Liver (tissue), 8 donors: ENCODE measurements at regions not wholly inside any gene's neighbourhood (a gene's known extent, or its start where the extent isn't known, plus 50 kb on each side); places are given as distances from the start of the nearest gene placed in this dataset.

Experiments
- DNase-seq: peaks from one replicate; pipeline ENCODE4 v3.0.0-alpha.2; 2017; ENCODE audit warnings: low spot score
- H3K27ac ChIP-seq, 2 donors: one replicate each; pipeline ENCODE4 v1.7.0; 2013; ENCODE audit warnings: inconsistent platforms in 2 of 2, low read length in 2 of 2, control low read depth in 1 of 2, low read depth in 1 of 2, mild to moderate bottlenecking in 1 of 2
- H3K27me3 ChIP-seq, 4 donors: one replicate each; pipeline versions ENCODE4 v1.6.1 to v1.7.0; 2013; ENCODE audit warnings: low read length in 3 of 4, inconsistent platforms in 1 of 4, mild to moderate bottlenecking in 1 of 4, moderate library complexity in 1 of 4; ENCODE audit not compliant: control insufficient read depth in 4 of 4, insufficient read depth in 4 of 4
- H3K36me3 ChIP-seq, 4 donors: one replicate each; pipeline versions ENCODE4 v1.6.1 to v1.7.0; 2013; ENCODE audit warnings: low read length in 3 of 4, mild to moderate bottlenecking in 3 of 4, low read depth in 1 of 4, moderate library complexity in 1 of 4; ENCODE audit not compliant: control insufficient read depth in 4 of 4, insufficient read depth in 3 of 4
- H3K4me1 ChIP-seq, 4 donors: one replicate each; pipeline versions ENCODE4 v1.6.1 to v1.7.0; 2013; ENCODE audit warnings: low read length in 3 of 4, mild to moderate bottlenecking in 3 of 4, moderate library complexity in 1 of 4; ENCODE audit not compliant: control insufficient read depth in 4 of 4, insufficient read depth in 4 of 4
- H3K4me3 ChIP-seq, 3 donors: one replicate each; pipeline versions ENCODE4 v1.6.1 to v1.7.0; 2013; ENCODE audit warnings: low read length in 3 of 3, control low read depth in 1 of 3, low read depth in 1 of 3, mild to moderate bottlenecking in 1 of 3
- H3K9ac ChIP-seq, 2 donors: one replicate each; pipeline ENCODE4 v1.7.0; 2013; ENCODE audit warnings: low read length in 2 of 2, mild to moderate bottlenecking in 2 of 2, moderate library complexity in 2 of 2, control low read depth in 1 of 2, low read depth in 1 of 2
- H3K9me3 ChIP-seq, 4 donors: one replicate each; pipeline versions ENCODE4 v1.6.1 to v1.7.0; 2013; ENCODE audit warnings: low read length in 3 of 4; ENCODE audit not compliant: control insufficient read depth in 4 of 4
- EGR1 ChIP-seq, 2 donors: IDR thresholded peaks; 2 replicates each; pipeline ENCODE4 v1.6.1; 2016 to 2018; ENCODE audit warnings: antibody characterized with exemption in 2 of 2, low read depth in 2 of 2
- FOXA1 ChIP-seq: IDR thresholded peaks from 2 replicates; pipeline ENCODE4 v1.6.1; 2016; ENCODE audit warnings: antibody characterized with exemption
- GABPA ChIP-seq, 2 donors: IDR thresholded peaks in 1 of 2; conservative IDR thresholded peaks in 1 of 2; 2 replicates each; pipeline ENCODE4 v1.6.1; 2016; ENCODE audit warnings: antibody characterized with exemption in 2 of 2, mild to moderate bottlenecking in 1 of 2, moderate library complexity in 1 of 2
- HNF4G ChIP-seq: IDR thresholded peaks from 2 replicates; pipeline ENCODE4 v1.6.1; 2016; ENCODE audit warnings: antibody characterized with exemption
- JUND ChIP-seq, 2 donors: IDR thresholded peaks; 2 replicates each; pipeline ENCODE4 v1.6.1; 2016; ENCODE audit warnings: antibody characterized with exemption in 2 of 2
- NR2F2 ChIP-seq: IDR thresholded peaks from 2 replicates; pipeline ENCODE4 v1.6.1; 2016; ENCODE audit warnings: antibody characterized with exemption
- RAD21 ChIP-seq, 2 donors: IDR thresholded peaks; 2 replicates each; pipeline ENCODE4 v1.6.1; 2016; ENCODE audit warnings: antibody characterized with exemption in 2 of 2, mild to moderate bottlenecking in 2 of 2
- RXRA ChIP-seq, 2 donors: IDR thresholded peaks; 2 replicates each; pipeline ENCODE4 v1.6.1; 2017 to 2018; ENCODE audit warnings: antibody characterized with exemption in 2 of 2, mild to moderate bottlenecking in 1 of 2
- SP1 ChIP-seq: IDR thresholded peaks from 2 replicates; pipeline ENCODE4 v1.6.1; 2018; ENCODE audit warnings: antibody characterized with exemption, mild to moderate bottlenecking
- TAF1 ChIP-seq: conservative IDR thresholded peaks from 2 replicates; pipeline ENCODE4 v1.6.1; 2016; ENCODE audit warnings: antibody characterized with exemption, mild to moderate bottlenecking
- YY1 ChIP-seq: IDR thresholded peaks from 2 replicates; pipeline ENCODE4 v1.6.1; 2016; ENCODE audit warnings: antibody characterized with exemption, mild to moderate bottlenecking
- WGBS: extraction: QIAGEN DNeasy Blood & Tissue Kit; methylation state at CpG from one replicate; pipeline ENCODE4 v1.1.7; 2013; 5-methylcytosine and 5-hydroxymethylcytosine counted together
- TF ChIP-seq, protein P1 (sequence below): IDR thresholded peaks from 2 replicates; pipeline ENCODE4 v1.6.1; 2016; ENCODE audit warnings: antibody characterized with exemption
- TF ChIP-seq, protein P2 (sequence below): fragments of 150-350 bp; IDR thresholded peaks from 2 replicates; pipeline ENCODE4 v1.5.1; 2017; ENCODE audit warnings: improper control_type of control experiment, low read depth, low read length; ENCODE audit not compliant: missing input control
- TF ChIP-seq, protein P3 (sequence below): IDR thresholded peaks from 2 replicates; pipeline ENCODE4 v1.6.1; 2016; ENCODE audit warnings: antibody characterized with exemption, mild to moderate bottlenecking
- TF ChIP-seq, protein P4 (sequence below): IDR thresholded peaks from 2 replicates; pipeline ENCODE4 v1.6.1; 2016; ENCODE audit warnings: antibody characterized with exemption
- TF ChIP-seq, protein P5 (sequence below): IDR thresholded peaks from 2 replicates; pipeline ENCODE4 v1.6.1; 2016; ENCODE audit warnings: antibody characterized with exemption
- donor health status: healthy.
- donor health status: healthy.
- donor health status: healthy.
- donor health status: healthy.
- donor health status: healthy.

DNA sequence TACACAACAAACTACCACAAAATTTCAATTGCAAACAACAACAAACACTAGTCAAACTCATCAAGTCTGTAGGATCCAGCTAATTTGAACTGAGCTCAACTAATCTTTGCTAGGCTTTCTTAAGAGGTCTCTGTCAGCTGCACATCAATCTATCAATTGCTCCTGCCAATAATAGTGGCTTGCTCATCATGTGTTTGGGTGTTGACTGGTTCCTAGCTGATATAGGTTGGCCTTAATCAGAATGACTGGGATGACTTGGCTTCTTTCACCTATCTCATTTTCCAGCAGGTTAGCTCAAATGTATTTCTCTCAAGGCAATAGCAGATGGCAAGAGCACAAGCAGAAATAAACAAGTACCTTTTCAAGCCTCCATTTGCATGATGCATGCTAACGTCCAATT is 370.3 kb upstream of the NFE2L3 start:
- 75% methylated on average over 1 of the region's 1 CpG for WGBS
- H3K4me3 ChIP-seq = no peak overlapping the region
- no peaks in the 10 kb centered on the region for H3K36me3 ChIP-seq
- H3K4me1 ChIP-seq = no peaks in the 10 kb centered on the region
- DNase-seq = no peak
- H3K9me3 ChIP-seq = no peaks in the 10 kb centered on the region
- H3K27me3 ChIP-seq = no peaks in the 10 kb centered on the region
- no peak overlapping the region for H3K9ac ChIP-seq
- TF ChIP-seq FOXA1 (no peak), GABPA (IDR thresholded peaks at IDR 0.05 in 1 of 2, conservative IDR thresholded peaks at IDR 0.05 in 1 of 2) (no peak), JUND (IDR thresholded peaks at IDR 0.05) (no peak), NR2F2 (no peak), YY1 (no peak), HNF4G (no peak)
- TF ChIP-seq, protein P1, sequence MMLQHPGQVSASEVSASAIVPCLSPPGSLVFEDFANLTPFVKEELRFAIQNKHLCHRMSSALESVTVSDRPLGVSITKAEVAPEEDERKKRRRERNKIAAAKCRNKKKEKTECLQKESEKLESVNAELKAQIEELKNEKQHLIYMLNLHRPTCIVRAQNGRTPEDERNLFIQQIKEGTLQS = no peak
- TF ChIP-seq, protein P2, sequence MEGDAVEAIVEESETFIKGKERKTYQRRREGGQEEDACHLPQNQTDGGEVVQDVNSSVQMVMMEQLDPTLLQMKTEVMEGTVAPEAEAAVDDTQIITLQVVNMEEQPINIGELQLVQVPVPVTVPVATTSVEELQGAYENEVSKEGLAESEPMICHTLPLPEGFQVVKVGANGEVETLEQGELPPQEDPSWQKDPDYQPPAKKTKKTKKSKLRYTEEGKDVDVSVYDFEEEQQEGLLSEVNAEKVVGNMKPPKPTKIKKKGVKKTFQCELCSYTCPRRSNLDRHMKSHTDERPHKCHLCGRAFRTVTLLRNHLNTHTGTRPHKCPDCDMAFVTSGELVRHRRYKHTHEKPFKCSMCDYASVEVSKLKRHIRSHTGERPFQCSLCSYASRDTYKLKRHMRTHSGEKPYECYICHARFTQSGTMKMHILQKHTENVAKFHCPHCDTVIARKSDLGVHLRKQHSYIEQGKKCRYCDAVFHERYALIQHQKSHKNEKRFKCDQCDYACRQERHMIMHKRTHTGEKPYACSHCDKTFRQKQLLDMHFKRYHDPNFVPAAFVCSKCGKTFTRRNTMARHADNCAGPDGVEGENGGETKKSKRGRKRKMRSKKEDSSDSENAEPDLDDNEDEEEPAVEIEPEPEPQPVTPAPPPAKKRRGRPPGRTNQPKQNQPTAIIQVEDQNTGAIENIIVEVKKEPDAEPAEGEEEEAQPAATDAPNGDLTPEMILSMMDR = no peak
- TF ChIP-seq, protein P3, sequence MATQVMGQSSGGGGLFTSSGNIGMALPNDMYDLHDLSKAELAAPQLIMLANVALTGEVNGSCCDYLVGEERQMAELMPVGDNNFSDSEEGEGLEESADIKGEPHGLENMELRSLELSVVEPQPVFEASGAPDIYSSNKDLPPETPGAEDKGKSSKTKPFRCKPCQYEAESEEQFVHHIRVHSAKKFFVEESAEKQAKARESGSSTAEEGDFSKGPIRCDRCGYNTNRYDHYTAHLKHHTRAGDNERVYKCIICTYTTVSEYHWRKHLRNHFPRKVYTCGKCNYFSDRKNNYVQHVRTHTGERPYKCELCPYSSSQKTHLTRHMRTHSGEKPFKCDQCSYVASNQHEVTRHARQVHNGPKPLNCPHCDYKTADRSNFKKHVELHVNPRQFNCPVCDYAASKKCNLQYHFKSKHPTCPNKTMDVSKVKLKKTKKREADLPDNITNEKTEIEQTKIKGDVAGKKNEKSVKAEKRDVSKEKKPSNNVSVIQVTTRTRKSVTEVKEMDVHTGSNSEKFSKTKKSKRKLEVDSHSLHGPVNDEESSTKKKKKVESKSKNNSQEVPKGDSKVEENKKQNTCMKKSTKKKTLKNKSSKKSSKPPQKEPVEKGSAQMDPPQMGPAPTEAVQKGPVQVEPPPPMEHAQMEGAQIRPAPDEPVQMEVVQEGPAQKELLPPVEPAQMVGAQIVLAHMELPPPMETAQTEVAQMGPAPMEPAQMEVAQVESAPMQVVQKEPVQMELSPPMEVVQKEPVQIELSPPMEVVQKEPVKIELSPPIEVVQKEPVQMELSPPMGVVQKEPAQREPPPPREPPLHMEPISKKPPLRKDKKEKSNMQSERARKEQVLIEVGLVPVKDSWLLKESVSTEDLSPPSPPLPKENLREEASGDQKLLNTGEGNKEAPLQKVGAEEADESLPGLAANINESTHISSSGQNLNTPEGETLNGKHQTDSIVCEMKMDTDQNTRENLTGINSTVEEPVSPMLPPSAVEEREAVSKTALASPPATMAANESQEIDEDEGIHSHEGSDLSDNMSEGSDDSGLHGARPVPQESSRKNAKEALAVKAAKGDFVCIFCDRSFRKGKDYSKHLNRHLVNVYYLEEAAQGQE = no peak
- H3K27ac ChIP-seq = no peak overlapping the region

DNA sequence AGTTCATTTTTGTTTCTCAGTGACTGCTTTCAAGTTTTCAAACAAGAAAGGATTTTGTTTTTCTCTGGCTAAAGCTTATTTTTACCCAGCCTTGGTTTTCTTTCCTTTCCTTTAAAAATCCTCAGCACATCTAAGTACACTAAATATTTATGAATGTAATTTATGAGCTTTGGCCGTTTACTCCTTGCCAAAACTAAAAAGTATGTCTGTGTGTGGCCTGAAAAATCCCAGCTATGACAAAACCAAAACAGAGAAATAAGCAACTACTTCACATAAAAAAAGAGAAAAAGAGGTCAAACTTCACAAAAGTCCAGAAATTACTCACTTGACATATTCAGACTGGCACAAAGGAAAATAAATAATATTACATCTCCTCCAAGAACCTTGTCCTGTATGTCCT is 365.1 kb upstream of the NFE2L3 start:
- Histone ChIP-seq H3K27ac (no peak overlapping the region), H3K4me3 (no peak overlapping the region), H3K9me3 (no peaks in the 10 kb centered on the region), H3K9ac (no peak overlapping the region), H3K27me3 (peaks cover 0 to 2% (median 0%) of the 10 kb centered on the region in 4 donors), H3K4me1 (no peaks in the 10 kb centered on the region), H3K36me3 (no peaks in the 10 kb centered on the region)
- TF ChIP-seq TAF1 = no peak
- TF ChIP-seq JUND (IDR thresholded peaks at IDR 0.05) = no peak
- no peak for TF ChIP-seq SP1
- no peak for TF ChIP-seq NR2F2
- TF ChIP-seq EGR1 (IDR thresholded peaks at IDR 0.05; ENCODE audit: low read depth in 2 of 2) = no peak
- no peak for DNase-seq
- WGBS = 41% methylated on average over 1 of the region's 1 CpG

DNA sequence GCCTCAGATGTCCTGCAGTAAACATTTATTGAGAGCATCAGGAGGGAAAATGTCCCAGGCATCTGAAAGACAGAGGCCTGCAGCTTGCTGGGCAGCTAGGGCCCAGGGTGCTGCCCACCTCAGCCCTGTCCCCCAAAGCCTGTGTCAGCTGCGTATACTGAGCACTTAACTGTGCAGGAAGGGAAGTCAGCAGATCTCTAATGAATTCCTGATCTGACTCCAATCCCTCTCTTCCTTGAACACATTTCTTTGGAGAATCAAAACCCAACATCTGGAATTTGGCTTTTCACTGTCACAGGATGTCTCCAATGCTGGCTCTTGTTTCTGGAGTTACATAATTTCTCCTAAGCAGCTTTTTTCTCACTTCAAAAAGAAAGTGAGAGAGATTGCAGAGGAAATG is 364.7 kb upstream of the NFE2L3 start:
- no peak overlapping the region for H3K4me3 ChIP-seq
- H3K4me1 ChIP-seq = no peaks in the 10 kb centered on the region
- no peak overlapping the region for H3K9ac ChIP-seq
- H3K36me3 ChIP-seq = no peaks in the 10 kb centered on the region
- DNase-seq = no peak
- H3K9me3 ChIP-seq = no peaks in the 10 kb centered on the region
- WGBS = 69% methylated on average over 1 of the region's 1 CpG
- H3K27me3 ChIP-seq = peaks cover 0 to 2% (median 0%) of the 10 kb centered on the region in 4 donors
- H3K27ac ChIP-seq = no peak overlapping the region
- TF ChIP-seq JUND (IDR thresholded peaks at IDR 0.05) = no peak
- TF ChIP-seq RAD21 (IDR thresholded peaks at IDR 0.05) = no peak
- TF ChIP-seq, protein P4, sequence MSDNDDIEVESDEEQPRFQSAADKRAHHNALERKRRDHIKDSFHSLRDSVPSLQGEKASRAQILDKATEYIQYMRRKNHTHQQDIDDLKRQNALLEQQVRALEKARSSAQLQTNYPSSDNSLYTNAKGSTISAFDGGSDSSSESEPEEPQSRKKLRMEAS = no peak
- TF ChIP-seq, protein P3 = no peak
- TF ChIP-seq RXRA (IDR thresholded peaks at IDR 0.05) = no peak
- TF ChIP-seq FOXA1 = no peak
- no peak for TF ChIP-seq GABPA (IDR thresholded peaks at IDR 0.05 in 1 of 2, conservative IDR thresholded peaks at IDR 0.05 in 1 of 2)
- TF ChIP-seq, protein P5, sequence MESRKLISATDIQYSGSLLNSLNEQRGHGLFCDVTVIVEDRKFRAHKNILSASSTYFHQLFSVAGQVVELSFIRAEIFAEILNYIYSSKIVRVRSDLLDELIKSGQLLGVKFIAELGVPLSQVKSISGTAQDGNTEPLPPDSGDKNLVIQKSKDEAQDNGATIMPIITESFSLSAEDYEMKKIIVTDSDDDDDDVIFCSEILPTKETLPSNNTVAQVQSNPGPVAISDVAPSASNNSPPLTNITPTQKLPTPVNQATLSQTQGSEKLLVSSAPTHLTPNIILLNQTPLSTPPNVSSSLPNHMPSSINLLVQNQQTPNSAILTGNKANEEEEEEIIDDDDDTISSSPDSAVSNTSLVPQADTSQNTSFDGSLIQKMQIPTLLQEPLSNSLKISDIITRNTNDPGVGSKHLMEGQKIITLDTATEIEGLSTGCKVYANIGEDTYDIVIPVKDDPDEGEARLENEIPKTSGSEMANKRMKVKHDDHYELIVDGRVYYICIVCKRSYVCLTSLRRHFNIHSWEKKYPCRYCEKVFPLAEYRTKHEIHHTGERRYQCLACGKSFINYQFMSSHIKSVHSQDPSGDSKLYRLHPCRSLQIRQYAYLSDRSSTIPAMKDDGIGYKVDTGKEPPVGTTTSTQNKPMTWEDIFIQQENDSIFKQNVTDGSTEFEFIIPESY = no peak
- no peak for TF ChIP-seq YY1
